SH-SY5Y (cell line): ENCODE measurements at regions not wholly inside any gene's neighbourhood (a gene's known extent, or its start where the extent isn't known, plus 50 kb on each side); places are given as distances from the start of the nearest gene placed in this dataset.

Source experiments
- GATA2 ChIP-seq: IDR thresholded peaks from 2 replicates; pipeline ENCODE4 v1.6.1; 2011; ENCODE audit warnings: mild to moderate bottlenecking, low read depth, low read length
- GATA3 ChIP-seq: IDR thresholded peaks from 2 replicates; pipeline ENCODE4 v1.6.1; 2011; ENCODE audit warnings: low read depth, mild to moderate bottlenecking, low read length, moderate library complexity

DNA sequence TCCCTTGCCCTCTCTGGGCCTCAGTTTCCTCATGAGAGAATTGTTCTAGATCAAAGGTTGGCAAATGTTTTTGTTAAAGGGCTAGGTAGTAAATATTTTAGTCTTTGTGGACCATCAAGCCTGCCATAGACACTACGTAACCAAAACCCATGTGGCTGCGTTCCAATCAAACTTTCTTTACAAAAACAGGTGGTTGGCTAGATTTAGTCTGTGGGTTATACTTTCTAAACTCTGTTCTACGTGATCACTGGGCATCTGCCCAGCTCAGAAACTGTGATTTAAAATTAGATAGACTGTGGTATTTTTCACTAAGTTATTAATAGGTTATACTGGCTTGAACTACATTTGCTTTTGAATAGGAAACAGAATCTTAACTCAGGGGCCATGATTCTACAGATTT lies 149.8 kb upstream of the DCC start:
- TF ChIP-seq GATA3, result no peak
- TF ChIP-seq GATA2, result no peak

GRCh38 chr18:52190631-52191030 lies 149.4 kb upstream of the DCC start:
- TF ChIP-seq GATA2 (no peak), GATA3 (no peak)

DNA sequence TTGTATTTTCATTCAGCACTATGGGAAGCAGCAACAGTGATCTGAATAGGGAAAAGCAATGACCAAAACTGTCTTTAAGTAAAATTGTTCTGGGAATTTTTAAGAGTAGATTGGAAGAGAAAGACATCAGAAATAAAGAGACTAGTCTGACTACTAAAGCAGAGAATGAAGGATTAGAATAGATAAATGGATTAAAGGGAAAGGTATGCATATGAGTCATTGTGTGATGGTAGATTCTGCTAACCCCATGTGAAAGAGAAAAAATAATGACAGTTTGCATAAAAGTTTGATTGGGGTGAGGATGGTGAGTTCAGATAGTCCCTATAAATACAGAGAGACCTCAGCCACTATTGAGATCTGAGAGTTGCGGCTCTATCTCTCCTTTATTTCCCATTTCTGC lies 139.6 kb upstream of the DCC start:
- no peak for TF ChIP-seq GATA2

- TF ChIP-seq GATA2 (no peak), GATA3 (no peak)
These were observed 138.9 kb upstream of the DCC start for GRCh38 chr18:52200921-52201663.

DNA sequence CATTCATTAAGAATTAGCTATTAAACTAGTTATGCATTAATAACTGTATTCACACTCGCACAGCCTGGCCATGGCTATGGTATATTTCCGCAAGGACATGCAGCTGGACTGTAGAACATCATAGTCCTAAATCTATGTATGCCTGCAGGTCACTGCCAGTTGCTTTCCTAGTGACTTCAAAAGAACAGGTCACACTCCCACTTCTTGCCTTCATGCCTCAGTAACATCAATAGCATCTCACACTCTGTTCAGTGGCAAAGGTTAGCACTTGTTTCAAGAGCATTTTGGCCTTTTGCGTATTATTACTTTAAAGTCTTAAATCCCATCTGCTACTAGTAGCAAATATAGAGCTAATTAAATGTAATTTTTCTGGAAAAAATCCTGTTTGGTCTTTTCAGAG lies 131.4 kb upstream of the DCC start:
- TF ChIP-seq GATA2, result no peak

GRCh38 chr18:52216109-52216508 lies 123.9 kb upstream of the DCC start:
- no peak for TF ChIP-seq GATA2

DNA sequence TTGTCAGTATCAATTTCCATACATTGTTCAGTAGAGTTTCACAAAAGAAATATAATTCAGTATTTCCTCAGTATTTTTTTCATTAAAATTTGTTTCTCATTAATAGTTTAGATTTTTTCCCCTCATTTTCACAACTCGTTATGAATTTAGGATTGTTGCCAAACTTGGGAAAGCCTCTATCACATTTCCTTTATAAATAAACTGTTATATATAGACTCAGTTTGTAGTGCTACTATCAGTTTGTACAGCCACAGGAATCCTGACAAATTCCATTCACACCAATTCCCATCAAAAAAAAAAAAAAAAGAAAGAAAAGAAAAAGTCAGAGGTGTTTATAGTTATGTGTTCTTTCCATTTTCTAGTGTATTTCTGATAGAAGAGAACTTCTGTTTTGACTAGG lies 123.3 kb upstream of the DCC start:
- TF ChIP-seq GATA3 (no peak), GATA2 (no peak)

GRCh38 chr18:52219102-52219501 lies 120.9 kb upstream of the DCC start:
- TF ChIP-seq GATA3 (peak; percentile 70; the same call in 1 of the 2 replicates), GATA2 (peak; percentile 51; the same call in 1 of the 2 replicates)

GRCh38 chr18:52220062-52220591 lies 119.9 kb upstream of the DCC start:
- TF ChIP-seq GATA2 (no peak), GATA3 (no peak)

DNA sequence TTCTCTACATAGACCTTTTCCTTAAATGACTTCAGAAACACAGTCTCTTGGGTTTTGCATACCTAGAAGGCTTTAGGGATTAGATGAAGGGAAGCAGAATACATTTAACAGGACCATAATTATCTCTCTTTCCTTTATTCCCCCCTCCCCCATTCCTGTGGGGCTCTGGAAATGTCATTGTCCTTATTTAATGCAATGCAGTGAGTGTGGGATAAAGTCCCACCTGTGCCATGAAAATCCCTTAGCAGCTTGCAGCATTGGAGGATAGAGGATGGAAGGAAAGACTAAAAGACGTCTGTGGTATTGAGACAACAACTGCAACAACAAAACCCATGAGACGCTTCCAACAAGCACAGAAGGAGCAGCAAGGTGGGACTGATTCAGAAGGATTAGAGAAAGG lies 117.8 kb upstream of the DCC start:
- TF ChIP-seq GATA2, result no peak
- no peak for TF ChIP-seq GATA3

GRCh38 chr18:52227536-52227935 lies 112.5 kb upstream of the DCC start:
- TF ChIP-seq GATA2 (no peak), GATA3 (no peak)

DNA sequence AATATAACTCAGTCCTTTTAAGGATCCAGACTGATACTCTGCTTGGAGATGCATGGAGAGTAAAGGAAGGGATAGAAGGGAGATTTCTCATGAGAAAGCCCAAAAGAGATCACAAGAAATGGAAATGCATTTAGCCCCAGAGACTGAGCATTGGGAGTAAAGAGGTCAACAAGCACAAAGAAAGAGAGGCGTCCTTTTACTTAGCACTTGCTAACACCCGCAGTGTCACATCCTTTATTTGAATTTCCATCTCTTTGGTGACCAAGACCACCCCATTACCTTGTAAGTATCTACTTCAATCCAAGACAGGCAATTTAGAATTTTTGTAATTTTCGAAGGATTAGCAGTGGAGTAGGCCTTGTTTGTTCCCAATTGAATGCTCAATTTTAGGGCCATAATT lies 111.8 kb upstream of the DCC start:
- no peak for TF ChIP-seq GATA3
- TF ChIP-seq GATA2, result no peak

DNA sequence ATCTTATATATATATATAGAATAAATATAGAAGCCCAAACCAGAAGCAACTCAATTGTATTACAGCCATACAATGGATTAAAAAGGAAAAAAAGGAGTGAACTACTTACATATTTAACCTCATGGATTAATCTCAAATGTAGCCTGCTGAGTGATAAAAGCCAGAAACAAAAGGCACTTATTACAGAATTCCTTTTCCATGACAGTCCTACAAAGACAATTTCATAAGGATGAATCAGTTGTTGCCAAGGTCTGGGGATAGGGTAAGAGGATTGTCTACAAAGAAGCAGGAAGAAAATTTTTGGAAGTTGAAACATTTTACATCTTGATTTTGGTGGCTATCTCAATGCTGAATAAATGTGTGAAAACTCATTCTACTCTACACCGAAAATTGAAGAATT lies 103.9 kb upstream of the DCC start:
- TF ChIP-seq GATA3 (no peak), GATA2 (no peak)

GRCh38 chr18:52237551-52237950 lies 102.4 kb upstream of the DCC start:
- TF ChIP-seq GATA3, result no peak
- TF ChIP-seq GATA2, result no peak

- TF ChIP-seq GATA3 (no peak), GATA2 (no peak)
These were observed 97.3 kb upstream of the DCC start for GRCh38 chr18:52242711-52243110.

DNA sequence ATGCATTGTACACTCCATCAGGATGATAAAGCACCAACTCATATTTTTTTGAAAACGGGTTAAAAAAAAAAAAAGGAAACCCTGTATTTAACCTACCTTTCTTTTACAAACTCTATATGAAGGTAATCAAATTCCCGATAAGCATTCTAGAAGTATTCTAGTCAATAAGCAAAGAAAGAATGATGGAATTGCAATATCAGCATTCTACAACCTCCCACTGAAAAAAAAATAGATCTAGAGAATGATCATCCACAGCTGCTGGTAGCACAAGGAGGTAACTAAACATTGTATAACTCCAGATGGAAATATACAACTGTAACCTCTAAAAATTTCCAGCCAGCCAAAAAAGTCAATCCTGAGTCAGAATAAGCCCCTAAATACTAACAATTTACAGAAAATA lies 95.3 kb upstream of the DCC start:
- TF ChIP-seq GATA2 (no peak), GATA3 (no peak)
